Heart left ventricle (tissue), 16 donors: ENCODE measurements at regions not wholly inside any gene's neighbourhood (a gene's known extent, or its start where the extent isn't known, plus 50 kb on each side); places are given as distances from the start of the nearest gene placed in this dataset.
A peak's percentile ranks its signal among the peaks of the same experiment; 100 is the strongest.

Experiments used
- ATAC-seq, 4 donors: fragments of 200-7000 bp; cut with Tn5 transposase; one replicate each; pipeline ENCODE4 v1.9.1; 2020 to 2022; ENCODE audit warnings: moderate library complexity in 4 of 4, mild to moderate bottlenecking in 3 of 4, moderate number of reproducible peaks in 1 of 4
- DNase-seq, 5 donors: peaks; one replicate each; pipeline ENCODE4 v3.0.0-alpha.2; 2020
- H3K27ac ChIP-seq, 12 donors: fragments of 200-600 bp; sonication (generic) in 4 of 12; one replicate each; pipeline versions ENCODE4 v1.5.0 to v1.8.0; 2016 to 2022; ENCODE audit warnings: mild to moderate bottlenecking in 2 of 12
- H3K27me3 ChIP-seq, 9 donors: fragments of 200-600 bp; sonication (generic) in 2 of 9; one replicate each; pipeline versions ENCODE4 v1.5.1 to v1.8.0; 2016 to 2022; ENCODE audit warnings: mild to moderate bottlenecking in 3 of 9
- H3K36me3 ChIP-seq, 9 donors: fragments of 200-600 bp; sonication (generic) in 2 of 9; one replicate each; pipeline versions ENCODE4 v1.5.0 to v1.8.0; 2018 to 2022; ENCODE audit warnings: mild to moderate bottlenecking in 2 of 9
- H3K4me1 ChIP-seq, 12 donors: fragments of 200-600 bp; sonication (generic) in 4 of 12; one replicate each; pipeline versions ENCODE4 v1.5.0 to v1.8.0; 2016 to 2022; ENCODE audit warnings: mild to moderate bottlenecking in 3 of 12
- H3K4me3 ChIP-seq, 12 donors: fragments of 200-600 bp; sonication (generic) in 4 of 12; one replicate each; pipeline versions ENCODE4 v1.5.0 to v1.8.0; 2017 to 2022; ENCODE audit warnings: mild to moderate bottlenecking in 9 of 12, moderate library complexity in 4 of 12
- H3K9me3 ChIP-seq, 12 donors: fragments of 200-600 bp; sonication (generic) in 4 of 12; one replicate each; pipeline versions ENCODE4 v1.5.0 to v1.8.0; 2016 to 2022; ENCODE audit warnings: mild to moderate bottlenecking in 1 of 12
- POLR2A ChIP-seq, 2 donors: fragments of 450-650 bp; IDR thresholded peaks; one replicate each; pipeline ENCODE4 v1.6.1; 2017; ENCODE audit warnings: antibody characterized with exemption in 2 of 2, mild to moderate bottlenecking in 2 of 2, moderate library complexity in 2 of 2
- WGBS, 4 donors: extraction: QIAGEN DNeasy Blood & Tissue Kit in 2 of 4; methylation state at CpG; one replicate each; pipeline versions ENCODE4 v1.1.5 to v1.1.7; 2013 to 2018; 5-methylcytosine and 5-hydroxymethylcytosine counted together
- intact Hi-C, 10 donors: fragments of 100-400 bp; cut with DNase I; formaldehyde crosslinking; loops; one replicate each; pipeline versions ENCODE4 v1.11.1 to v1.14.2; 2022
- TF ChIP-seq, protein P1 (sequence below), 12 donors: fragments of 200-600 bp; sonication (generic) in 4 of 12; IDR thresholded peaks; one replicate each; pipeline versions ENCODE4 v1.5.0 to v1.8.0; 2018 to 2022; ENCODE audit warnings: antibody characterized with exemption in 12 of 12, mild to moderate bottlenecking in 5 of 12
- donor health status: ischemic (EF 13 %, LVEDD 7.1; RV severe dilation, severe dysfunction).
- donor health status: healthy with polysubstance abuse.
- donor health status: DM: no; HTN: yes; CAD: no.
- donor health status: DM: no; HTN: no; CAD: no.
- donor health status: ischemic (EF 25% LVEDD 6.9; RV normal size, moderate dysfunction).
- donor health status: ischemic (EF 25% LVEDD 5.7; RV mildly dilated, moderate dysfunction).
- donor health status: healthy.
- donor health status: DM: yes; HTN: yes; CAD: no.
- donor health status: ischemic (EF 35%, LVEDD 5.7; RV mildly dilated, moderate dysfunction).
- donor health status: nonischemic (EF 11% LVEDD 7.7; RV severe dilation, severe dysfunction).
- donor health status: DM: yes; HTN: yes; CAD: no.
- donor health status: PGD.
- donor health status: ischemic (EF 29% LVEDD 5.4; RV normal size, mild dysfunction).
- donor health status: nonischemic (EF 23%, LVEDD 6.1; RV moderate dilation, normal function).

DNA sequence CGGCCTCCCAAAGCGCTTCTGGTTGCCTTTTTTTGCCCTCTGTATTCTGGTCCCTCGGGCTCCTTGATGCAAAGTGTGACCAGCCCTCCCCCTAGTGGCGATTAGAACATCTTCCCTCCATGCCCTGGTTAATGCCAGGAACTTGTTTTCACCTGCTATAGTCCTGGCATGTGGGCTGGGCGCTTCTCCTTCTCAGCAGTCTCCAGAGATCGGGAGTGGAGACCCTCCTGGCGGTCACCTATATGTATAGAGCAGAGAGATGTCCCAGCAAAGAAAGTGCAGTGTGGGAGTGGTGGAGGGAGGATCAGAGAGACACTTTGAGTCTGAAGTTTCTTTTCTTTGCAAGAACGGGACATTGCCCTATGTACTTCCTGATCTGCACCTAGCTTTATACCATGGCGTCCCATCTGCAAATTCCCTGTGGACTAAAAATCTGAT is 264.1 kb downstream of the OTUD1 start:
- H3K27me3 ChIP-seq = peaks cover 0 to 15% (median 4%) of the 10 kb centered on the region in 9 donors
- peaks cover 0 to 15% (median 9%) of the 10 kb centered on the region in 12 donors for H3K9me3 ChIP-seq
- H3K4me1 ChIP-seq = no peaks in the 10 kb centered on the region
- 9 to 11% (median 9%) methylated on average over 9 of the region's 9 CpGs for WGBS, 4 donors
- no peaks in the 10 kb centered on the region for H3K36me3 ChIP-seq
- DNase-seq = peak; percentile 27 to 62 (median 42)
- intact Hi-C loops = loop anchor here (2.0 to 10.0 kb wide), 11 partner anchors 171 to 548 kb away; no protein-coding TSS in a partner anchor
- TF ChIP-seq POLR2A (IDR thresholded peaks at IDR 0.05) = no peak
- TF ChIP-seq, protein P1, sequence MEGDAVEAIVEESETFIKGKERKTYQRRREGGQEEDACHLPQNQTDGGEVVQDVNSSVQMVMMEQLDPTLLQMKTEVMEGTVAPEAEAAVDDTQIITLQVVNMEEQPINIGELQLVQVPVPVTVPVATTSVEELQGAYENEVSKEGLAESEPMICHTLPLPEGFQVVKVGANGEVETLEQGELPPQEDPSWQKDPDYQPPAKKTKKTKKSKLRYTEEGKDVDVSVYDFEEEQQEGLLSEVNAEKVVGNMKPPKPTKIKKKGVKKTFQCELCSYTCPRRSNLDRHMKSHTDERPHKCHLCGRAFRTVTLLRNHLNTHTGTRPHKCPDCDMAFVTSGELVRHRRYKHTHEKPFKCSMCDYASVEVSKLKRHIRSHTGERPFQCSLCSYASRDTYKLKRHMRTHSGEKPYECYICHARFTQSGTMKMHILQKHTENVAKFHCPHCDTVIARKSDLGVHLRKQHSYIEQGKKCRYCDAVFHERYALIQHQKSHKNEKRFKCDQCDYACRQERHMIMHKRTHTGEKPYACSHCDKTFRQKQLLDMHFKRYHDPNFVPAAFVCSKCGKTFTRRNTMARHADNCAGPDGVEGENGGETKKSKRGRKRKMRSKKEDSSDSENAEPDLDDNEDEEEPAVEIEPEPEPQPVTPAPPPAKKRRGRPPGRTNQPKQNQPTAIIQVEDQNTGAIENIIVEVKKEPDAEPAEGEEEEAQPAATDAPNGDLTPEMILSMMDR (IDR thresholded peaks at IDR 0.05) = peak; percentile 57 to 73 (median 63)
- no peak overlapping the region for H3K27ac ChIP-seq
- H3K4me3 ChIP-seq = no peak overlapping the region
- ATAC-seq = peak in 3 of 4 donors; percentile 58 to 83 (median 81)

DNA sequence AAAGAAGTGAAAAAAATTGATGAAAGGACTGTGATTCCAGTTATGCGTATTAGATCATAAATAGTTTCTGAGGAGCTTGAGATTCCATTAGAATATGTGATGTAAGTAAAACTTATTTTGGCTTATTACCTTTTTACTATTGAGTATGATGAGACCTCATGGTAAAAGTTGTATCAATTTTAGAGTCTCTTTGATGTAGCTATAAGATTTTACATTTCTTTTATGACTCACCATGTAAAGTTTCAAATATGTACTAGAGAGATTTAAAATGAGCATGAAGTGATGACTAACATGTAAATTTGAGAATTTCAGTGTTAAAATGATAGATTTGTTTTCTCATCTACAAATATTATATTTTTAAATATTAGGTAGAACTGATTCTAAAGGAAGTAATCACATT is 276.5 kb downstream of the OTUD1 start:
- ATAC-seq = no peak
- DNase-seq = no peak
- no peak for TF ChIP-seq POLR2A (IDR thresholded peaks at IDR 0.05)
- TF ChIP-seq, protein P1 (IDR thresholded peaks at IDR 0.05) = no peak

DNA sequence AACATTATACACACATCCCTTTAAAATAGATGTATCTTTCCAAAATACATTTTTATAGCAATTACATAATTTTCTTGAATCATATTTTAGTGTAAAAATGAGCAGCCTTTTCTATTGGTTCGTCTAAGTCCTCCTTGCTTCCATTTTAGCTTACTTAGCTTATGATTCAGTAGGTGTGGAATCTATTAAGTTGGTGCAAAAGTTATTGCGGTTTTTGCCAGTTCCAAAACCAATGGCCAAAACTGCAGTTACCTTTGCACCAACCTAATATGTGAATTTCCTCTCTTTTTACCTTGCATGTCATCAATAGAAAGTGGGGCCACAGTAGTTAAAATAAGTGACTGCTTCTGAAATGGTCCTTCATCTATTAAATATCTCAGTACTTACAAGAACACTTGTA is 279.0 kb downstream of the OTUD1 start:
- WGBS, 4 donors = 47 to 67% (median 51%) methylated on average over 2 of the region's 2 CpGs
- no peak for TF ChIP-seq POLR2A (IDR thresholded peaks at IDR 0.05)
- TF ChIP-seq, protein P1 (IDR thresholded peaks at IDR 0.05) = no peak
- H3K36me3 ChIP-seq = no peaks in the 10 kb centered on the region
- ATAC-seq = no peak
- DNase-seq = no peak
- H3K27ac ChIP-seq = no peak overlapping the region
- H3K9me3 ChIP-seq = no peaks in the 10 kb centered on the region
- peaks cover 0 to 14% (median 0%) of the 10 kb centered on the region in 9 donors for H3K27me3 ChIP-seq
- no peaks in the 10 kb centered on the region for H3K4me1 ChIP-seq
- H3K4me3 ChIP-seq = no peak overlapping the region
- intact Hi-C loops = no loop called here

More for the DNA sequence above, 276.5 kb downstream of the OTUD1 start:
- no peak overlapping the region for H3K4me3 ChIP-seq
- H3K9me3 ChIP-seq = no peaks in the 10 kb centered on the region
- no peaks in the 10 kb centered on the region for H3K4me1 ChIP-seq
- H3K27me3 ChIP-seq = peaks cover 0 to 14% (median 0%) of the 10 kb centered on the region in 9 donors
- H3K36me3 ChIP-seq = no peaks in the 10 kb centered on the region
- intact Hi-C loops = no loop called here
- 94 to 98% (median 97%) methylated on average over 1 of the region's 1 CpG for WGBS, 4 donors
- no peak overlapping the region for H3K27ac ChIP-seq

DNA sequence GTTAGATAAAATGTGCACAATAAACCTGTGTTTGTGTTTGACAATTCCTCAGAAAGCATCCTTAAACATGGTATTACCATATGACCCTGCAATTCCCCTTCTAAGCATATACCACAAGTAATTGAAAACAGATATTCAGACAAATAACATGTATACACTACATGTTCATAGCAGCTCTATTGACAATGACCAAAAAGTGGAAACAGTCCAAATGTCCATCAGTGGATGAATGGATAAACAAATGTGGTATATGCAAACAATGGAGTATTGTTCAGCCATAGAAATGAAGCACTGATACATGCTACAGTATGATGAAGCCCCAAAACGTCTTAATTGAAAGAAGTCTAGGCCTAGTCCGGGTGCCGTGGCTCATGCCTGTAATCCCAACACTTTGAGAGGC is 280.1 kb downstream of the OTUD1 start:
- intact Hi-C loops = no loop called here
- H3K36me3 ChIP-seq = no peaks in the 10 kb centered on the region
- no peak overlapping the region for H3K4me3 ChIP-seq
- no peaks in the 10 kb centered on the region for H3K9me3 ChIP-seq
- ATAC-seq (no peak), DNase-seq (no peak)
- TF ChIP-seq, protein P1 (IDR thresholded peaks at IDR 0.05) = no peak
- TF ChIP-seq POLR2A (IDR thresholded peaks at IDR 0.05) = no peak
- WGBS, 4 donors = 66 to 81% (median 75%) methylated on average over 3 of the region's 3 CpGs
- H3K27ac ChIP-seq = no peak overlapping the region
- H3K4me1 ChIP-seq = no peaks in the 10 kb centered on the region
- H3K27me3 ChIP-seq = peaks cover 0 to 14% (median 0%) of the 10 kb centered on the region in 9 donors
